Stomach (tissue), 4 donors: ENCODE measurements at regions not wholly inside any gene's neighbourhood (a gene's known extent, or its start where the extent isn't known, plus 50 kb on each side); places are given as distances from the start of the nearest gene placed in this dataset.

Source experiments
- CTCF ChIP-seq, 7 experiments: fragments of 450-650 bp in 4 of 7; fragments of 200-600 bp in 3 of 7; sonication (generic) in 3 of 7; IDR thresholded peaks; one replicate each; pipeline ENCODE4 v1.5.1; 2016 to 2019; ENCODE audit warnings: antibody characterized with exemption in 7 of 7, control low read depth in 2 of 7, mild to moderate bottlenecking in 1 of 7
- POLR2A ChIP-seq, 4 donors: fragments of 450-650 bp; IDR thresholded peaks; one replicate each; pipeline ENCODE4 v1.6.1; 2016; ENCODE audit warnings: antibody characterized with exemption in 4 of 4, control low read depth in 2 of 4, mild to moderate bottlenecking in 1 of 4, moderate library complexity in 1 of 4

GRCh38 chr6:68443704-68444103 lies 191.4 kb upstream of the ADGRB3 start:
- TF ChIP-seq CTCF (IDR thresholded peaks at IDR 0.05) (no peak), POLR2A (IDR thresholded peaks at IDR 0.05) (no peak)
